ENCODE measurements at regions not wholly inside any gene's neighbourhood (a gene's known extent, or its start where the extent isn't known, plus 50 kb on each side); places are given as distances from the start of the nearest gene placed in this dataset.
"Not testable (repeated sequence)": the region's sequence is repeated elsewhere in the genome, so short reads cannot be mapped to it uniquely, and the experiment has no call there.

DNA sequence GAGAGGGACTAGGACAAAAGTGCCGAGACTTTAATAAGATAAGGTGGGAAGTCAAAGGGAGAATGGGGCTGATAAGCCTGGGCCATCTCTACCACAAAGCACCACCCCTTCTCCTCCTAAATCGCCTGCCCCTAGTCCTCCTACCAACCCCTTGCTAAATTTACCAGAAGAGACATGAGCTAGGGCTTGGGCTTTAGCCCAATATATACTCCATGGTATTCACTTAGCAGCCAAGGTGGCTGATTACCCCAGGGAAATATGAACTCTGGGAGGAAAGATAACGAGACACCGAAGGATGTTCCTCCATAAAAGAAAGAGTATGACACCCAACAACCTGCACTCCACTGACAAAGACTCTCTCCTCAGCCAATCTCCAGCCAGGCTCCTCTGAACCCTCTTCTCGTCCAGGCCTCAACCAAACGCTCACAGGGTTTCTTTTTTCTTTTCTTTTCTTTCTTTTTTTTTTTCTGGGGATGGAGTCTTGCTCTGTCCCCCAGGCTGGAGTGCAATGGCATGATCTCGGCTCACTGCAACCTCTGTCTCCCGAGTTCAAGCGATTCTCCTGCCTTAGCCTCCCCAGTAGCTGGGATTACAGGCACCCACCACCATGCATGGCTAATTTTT lies 610.2 kb downstream of the UQCRFS1 start:
- no peak overlapping the region for H3K4me3 ChIP-seq (replicated peaks in 1 of 2; ENCODE audit: low read depth in 2 of 2, low read length in 2 of 2)
- DNase-seq (ENCODE audit: low read depth in 2 of 2) = no peak
- TF ChIP-seq, protein P1, sequence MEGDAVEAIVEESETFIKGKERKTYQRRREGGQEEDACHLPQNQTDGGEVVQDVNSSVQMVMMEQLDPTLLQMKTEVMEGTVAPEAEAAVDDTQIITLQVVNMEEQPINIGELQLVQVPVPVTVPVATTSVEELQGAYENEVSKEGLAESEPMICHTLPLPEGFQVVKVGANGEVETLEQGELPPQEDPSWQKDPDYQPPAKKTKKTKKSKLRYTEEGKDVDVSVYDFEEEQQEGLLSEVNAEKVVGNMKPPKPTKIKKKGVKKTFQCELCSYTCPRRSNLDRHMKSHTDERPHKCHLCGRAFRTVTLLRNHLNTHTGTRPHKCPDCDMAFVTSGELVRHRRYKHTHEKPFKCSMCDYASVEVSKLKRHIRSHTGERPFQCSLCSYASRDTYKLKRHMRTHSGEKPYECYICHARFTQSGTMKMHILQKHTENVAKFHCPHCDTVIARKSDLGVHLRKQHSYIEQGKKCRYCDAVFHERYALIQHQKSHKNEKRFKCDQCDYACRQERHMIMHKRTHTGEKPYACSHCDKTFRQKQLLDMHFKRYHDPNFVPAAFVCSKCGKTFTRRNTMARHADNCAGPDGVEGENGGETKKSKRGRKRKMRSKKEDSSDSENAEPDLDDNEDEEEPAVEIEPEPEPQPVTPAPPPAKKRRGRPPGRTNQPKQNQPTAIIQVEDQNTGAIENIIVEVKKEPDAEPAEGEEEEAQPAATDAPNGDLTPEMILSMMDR (IDR thresholded peaks at IDR 0.05; ENCODE audit: low read depth, low read length) = no peak

GRCh38 chr19:28601723-28602440 lies 611.1 kb downstream of the UQCRFS1 start:
- DNase-seq (ENCODE audit: low read depth in 2 of 2) = no peak
- H3K4me3 ChIP-seq (replicated peaks in 1 of 2; ENCODE audit: low read depth in 2 of 2, low read length in 2 of 2) = no peak overlapping the region
- TF ChIP-seq, protein P1 (IDR thresholded peaks at IDR 0.05; ENCODE audit: low read depth, low read length) = no peak

- TF ChIP-seq, protein P1 (IDR thresholded peaks at IDR 0.05; ENCODE audit: low read depth, low read length) = no peak
- no peak for DNase-seq (ENCODE audit: low read depth in 2 of 2)
- H3K4me3 ChIP-seq (replicated peaks in 1 of 2; ENCODE audit: low read depth in 2 of 2, low read length in 2 of 2) = no peak overlapping the region
Measured at GRCh38 chr19:28598861-28599260, 614.1 kb downstream of the UQCRFS1 start.

- DNase-seq (ENCODE audit: low read depth in 2 of 2) = no peak
- TF ChIP-seq, protein P1 (IDR thresholded peaks at IDR 0.05; ENCODE audit: low read depth, low read length) = no peak
- H3K4me3 ChIP-seq (replicated peaks in 1 of 2; ENCODE audit: low read depth in 2 of 2, low read length in 2 of 2) = no peak overlapping the region
Measured at GRCh38 chr19:28596561-28597071, 616.3 kb downstream of the UQCRFS1 start.

DNA sequence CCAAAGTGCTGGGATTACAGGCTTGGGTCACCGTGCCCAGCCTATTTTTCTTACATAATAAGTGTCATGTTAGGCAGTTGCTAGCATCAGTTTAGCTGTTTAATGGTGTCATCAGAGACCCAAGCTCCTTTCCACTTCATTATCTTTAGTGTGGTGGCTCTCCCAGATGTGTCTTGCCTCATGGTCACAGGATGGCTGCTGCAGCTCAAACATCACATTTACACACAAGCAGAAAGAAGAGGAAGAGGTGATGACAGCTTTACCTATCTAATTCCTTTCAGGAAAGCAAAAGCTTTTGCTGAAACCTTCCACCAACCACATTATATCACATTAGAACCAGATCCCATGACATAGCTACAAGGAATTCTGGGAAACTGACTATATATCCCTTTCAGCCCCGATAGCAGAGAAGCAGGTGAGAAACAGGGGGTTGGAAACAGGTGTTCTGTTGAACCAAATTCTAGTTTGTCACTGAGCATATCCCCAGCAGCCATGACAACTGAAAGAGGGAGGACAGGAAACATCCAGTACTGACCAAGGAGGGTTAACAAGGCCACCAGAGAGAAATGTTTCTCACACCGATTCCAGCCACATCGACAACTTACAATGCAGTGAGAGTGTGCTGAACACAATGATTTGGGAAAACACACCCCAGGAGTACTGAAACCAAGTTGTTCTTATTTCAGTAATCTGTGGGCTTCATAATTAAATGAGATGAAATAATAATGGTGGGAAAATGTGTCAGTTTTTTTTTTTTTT lies 617.0 kb downstream of the UQCRFS1 start:
- TF ChIP-seq, protein P1 (IDR thresholded peaks at IDR 0.05; ENCODE audit: low read depth, low read length) = no peak
- DNase-seq (ENCODE audit: low read depth in 2 of 2) = no peak
- H3K4me3 ChIP-seq (replicated peaks in 1 of 2; ENCODE audit: low read depth in 2 of 2, low read length in 2 of 2) = no peak overlapping the region

DNA sequence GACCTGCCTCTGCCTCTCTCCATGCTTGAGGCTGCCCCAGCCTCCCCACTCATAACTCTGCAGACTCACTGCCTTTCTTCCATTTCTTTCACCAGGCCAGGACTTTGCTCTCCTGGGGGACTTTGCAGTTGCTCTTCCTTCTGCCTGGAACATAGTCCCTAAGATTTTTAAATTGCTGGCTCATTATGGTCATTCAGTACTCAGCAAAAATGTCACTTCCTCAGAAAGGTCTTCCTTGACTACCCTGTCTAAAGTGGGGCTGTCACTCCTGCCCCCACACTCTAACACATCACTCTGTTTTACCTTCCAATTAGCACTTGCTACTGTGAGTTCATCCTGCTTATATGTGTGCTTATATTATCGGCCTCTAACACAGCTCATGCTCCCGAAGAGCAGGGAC lies 618.2 kb downstream of the UQCRFS1 start:
- no peak for DNase-seq (ENCODE audit: low read depth in 2 of 2)
- TF ChIP-seq, protein P1 (IDR thresholded peaks at IDR 0.05; ENCODE audit: low read depth, low read length) = no peak
- no peak overlapping the region for H3K4me3 ChIP-seq (replicated peaks in 1 of 2; ENCODE audit: low read depth in 2 of 2, low read length in 2 of 2)

GRCh38 chr19:28589991-28590411 lies 623.0 kb downstream of the UQCRFS1 start:
- H3K4me3 ChIP-seq (replicated peaks in 1 of 2; ENCODE audit: low read depth in 2 of 2, low read length in 2 of 2); DNase-seq (ENCODE audit: low read depth in 2 of 2): not testable (repeated sequence)

Data from cardiac fibroblast (primary cell).